Hematopoietic multipotent progenitor cell treated with erythropoietin and hydrocortisone succinate and interleukin-3 and kit ligand, for 4 days (in vitro differentiated cells): ENCODE measurements at regions not wholly inside any gene's neighbourhood (a gene's known extent, or its start where the extent isn't known, plus 50 kb on each side); places are given as distances from the start of the nearest gene placed in this dataset.
A peak's percentile ranks its signal among the peaks of the same experiment; 100 is the strongest.

Experiments used
- DNase-seq: peaks from one replicate; pipeline ENCODE4 v3.0.0-alpha.2; 2015

DNA sequence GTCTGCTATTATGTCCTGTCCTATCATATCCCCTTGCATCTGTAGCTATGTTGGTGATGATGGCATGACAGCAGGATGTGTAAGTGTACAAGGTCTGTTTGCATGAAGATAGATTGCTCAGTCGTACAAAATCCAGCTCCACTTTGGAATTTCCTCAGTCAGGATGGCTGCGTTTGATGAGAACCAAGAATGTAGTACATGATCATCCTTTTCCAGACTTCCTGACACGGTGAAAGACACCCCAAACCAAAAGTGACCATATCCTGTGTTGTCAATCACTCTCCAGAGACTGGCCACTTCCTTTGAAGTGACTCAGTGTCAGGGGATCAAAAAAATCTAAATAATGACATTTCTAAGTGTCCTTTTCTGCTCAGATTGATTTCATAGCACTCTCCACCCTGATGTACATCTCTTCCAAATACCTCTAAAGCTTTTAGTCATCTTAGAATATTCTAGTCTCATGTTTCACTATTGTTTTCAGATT, 213.4 kb downstream of the PLK2 start:
- no peak for DNase-seq

DNA sequence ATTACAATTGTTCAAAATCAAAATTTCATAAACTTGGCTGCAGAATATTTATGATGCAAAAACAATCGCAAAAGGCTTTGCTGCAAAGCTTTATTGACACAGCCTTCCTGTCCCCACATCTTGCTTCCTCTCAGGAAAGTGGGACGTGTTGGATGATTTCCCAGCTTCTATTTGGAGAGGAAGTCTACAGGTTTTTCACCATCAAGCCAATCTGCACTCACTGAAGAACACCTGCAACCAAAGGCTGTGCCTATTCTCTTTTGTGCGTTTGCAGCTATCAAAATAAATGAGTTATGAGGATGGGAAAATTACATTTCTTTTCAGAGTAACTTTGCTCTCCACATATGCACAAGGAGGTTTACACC, 214.4 kb downstream of the PLK2 start:
- no peak for DNase-seq

DNA sequence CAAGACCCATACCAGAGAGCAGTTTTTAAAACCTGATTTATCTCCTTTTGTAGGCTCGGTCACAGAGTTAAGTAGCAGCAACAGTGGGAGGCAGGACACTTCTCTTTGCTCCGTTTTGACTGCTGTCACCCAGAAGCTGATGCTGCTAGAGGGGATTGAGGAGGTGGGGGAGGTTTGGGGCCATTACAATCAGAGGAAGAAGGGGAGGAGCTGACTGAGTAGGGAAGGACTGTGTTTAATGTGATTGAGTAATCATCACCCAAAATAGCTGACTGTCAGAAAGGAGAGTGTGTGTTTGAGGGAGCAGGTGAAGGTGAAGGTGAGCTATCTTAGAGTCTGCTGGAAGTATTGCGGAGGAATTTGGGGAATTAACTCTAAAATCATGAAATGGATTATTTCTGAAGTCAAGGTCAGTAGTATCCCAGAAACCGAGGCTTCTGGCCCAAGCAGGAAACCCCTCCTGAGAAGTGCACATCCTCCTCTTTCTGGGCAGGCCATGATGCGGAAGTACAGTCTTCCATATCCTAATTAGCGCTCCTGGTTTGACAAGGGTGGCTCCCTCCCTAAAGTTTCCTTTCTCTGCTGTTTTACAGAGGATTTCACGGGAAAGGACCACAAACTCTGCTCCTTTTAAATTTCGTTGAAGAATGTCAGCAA, 214.9 kb downstream of the PLK2 start:
- no peak for DNase-seq

DNA sequence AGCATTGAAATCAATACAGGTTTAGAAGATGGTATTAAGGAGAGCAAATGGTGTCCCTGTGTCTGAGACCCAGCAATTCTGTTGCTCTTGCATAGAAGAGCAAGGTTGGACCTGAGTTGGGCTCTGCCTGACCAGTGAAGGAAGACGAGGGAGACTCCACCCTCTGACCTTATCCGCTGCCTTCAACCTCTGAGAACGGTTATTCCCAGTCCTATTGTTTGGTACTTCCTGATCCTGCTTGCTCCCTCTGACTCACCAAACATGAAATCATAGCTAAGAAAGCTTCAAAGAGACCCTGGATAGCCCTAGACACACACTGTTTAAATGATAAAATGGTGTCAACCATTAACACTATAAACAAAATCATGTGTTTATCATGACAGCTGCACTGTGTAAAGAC, 218.5 kb downstream of the PLK2 start:
- DNase-seq, result no peak

DNA sequence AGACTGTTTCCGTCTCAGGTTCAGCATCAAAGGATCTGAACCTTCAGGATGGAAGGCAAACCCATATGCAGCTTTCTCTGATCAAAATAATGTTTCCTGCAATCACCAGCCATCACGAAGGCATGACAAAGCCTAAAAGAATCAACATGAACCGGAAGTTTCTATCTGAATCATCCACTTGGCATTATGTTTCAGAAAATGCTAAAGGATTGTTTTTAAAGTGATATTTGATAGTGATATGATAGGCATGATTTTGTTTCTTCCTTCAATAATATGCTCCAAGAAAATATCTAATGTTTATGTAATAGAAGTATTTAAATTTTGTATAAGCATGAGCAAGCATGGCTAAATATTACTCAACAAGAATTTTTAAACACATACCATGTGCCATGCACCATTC, 219.6 kb downstream of the PLK2 start:
- DNase-seq, result no peak

DNA sequence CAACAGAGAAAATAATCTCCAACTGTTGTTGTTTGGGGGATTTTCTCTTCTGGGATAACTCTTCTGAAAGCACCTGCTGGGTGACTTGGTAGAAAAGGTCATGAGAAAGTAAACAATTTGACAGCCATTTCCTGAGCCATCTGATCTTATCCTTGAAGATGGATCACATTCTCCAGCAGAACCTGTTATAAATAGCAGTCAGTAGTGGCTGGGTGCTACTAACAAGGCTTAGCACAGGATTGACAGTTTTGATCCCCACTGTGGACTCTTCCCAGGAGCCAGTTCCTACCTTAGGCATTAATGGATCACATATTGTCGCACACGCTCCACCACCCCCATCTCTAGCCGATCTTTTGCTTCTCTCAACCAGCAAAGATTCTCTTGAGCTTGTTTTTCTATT, 220.2 kb downstream of the PLK2 start:
- DNase-seq, result no peak

DNA sequence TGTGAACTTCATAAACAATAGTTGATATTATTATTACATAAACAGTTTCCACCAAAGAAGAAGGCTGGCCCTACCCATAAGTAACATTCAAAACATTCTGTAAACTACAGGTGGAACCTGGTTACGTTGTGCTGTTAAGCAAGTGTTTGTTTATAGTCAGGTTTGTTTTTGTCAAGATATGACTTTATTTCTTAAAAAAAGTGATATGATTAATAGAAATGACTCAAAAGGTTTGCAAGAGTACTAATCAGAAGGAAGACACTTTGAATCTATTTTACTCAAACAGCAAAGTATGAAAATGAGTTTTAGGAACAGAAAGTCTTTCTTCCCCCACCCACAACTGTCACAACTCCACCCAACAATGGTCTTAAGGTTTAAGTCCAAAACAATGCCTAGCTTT, 220.8 kb downstream of the PLK2 start:
- DNase-seq, result no peak

DNA sequence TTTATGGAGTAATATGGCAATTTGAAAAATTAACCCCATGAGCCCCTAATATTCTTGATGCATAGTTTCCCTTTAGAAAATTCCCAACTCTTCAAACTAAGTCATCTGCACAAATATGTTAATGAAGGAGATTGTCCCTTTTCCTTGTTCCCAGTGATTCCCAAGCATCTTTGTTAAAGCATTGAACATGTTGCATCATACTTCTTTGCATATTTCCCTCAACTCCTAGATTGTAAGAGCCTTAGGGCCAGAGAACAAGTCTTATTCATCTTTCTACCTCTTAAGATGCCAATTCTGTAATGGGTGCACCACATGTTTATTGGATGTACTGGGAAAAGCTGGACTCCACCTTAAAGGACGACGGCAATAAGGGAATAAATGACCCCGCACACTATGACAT, 223.4 kb downstream of the PLK2 start:
- DNase-seq, result no peak

DNA sequence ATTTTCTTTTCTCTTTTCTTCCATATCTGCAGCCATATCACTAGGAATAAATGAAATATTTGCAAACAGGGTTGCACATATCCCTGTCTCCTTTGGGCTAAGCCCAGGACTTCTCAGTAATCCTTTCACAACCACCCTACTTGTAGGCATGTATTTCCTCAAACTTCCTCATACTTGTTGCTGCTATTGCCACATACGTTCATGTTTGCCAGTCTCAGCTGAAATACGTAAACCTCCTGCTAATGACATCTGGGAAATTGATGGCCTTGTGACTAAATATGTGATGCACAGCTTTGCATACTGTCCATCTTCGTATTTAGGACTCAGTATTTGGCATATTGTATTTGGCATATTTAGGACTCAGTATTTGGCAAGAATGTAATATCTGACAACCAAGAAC, 224.6 kb downstream of the PLK2 start:
- DNase-seq, result peak; percentile 44

DNA sequence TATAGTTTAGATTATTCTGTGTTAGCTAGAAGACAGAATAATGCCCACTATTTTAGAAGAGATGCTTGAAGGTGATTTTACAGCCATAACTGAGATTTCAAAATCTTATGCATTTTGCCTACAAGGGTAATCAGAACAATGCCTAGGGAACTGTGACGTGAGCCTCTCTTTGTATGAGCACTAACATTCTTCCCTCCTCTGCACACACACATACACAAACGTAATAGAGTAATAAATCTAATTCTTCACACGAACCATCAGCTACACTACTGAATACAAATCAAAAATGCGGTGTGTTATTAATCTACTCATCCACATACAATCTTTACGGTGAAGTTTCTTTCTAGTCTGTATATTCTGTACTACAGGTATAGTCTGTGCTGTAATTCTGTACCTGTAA, 227.8 kb downstream of the PLK2 start:
- no peak for DNase-seq

DNA sequence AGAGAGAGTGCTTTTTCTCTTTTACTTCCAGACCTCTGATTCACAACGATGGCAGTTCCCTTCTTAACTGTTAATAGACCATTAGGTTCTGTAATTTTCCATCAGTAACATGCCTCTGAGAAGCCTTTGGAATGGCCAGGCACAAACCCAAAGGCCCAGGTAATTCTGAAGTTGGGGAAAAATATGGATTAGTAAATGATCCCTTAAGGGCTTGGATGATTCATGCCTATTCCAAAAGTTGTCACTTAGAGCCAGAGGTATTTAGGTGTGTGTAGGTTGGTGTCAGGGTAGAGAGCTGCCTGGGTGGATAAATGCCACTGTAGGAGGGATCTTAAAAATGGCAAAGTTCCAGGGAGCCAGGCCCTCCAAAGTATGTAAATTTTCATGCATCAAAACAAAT, 228.8 kb downstream of the PLK2 start:
- DNase-seq, result no peak

DNA sequence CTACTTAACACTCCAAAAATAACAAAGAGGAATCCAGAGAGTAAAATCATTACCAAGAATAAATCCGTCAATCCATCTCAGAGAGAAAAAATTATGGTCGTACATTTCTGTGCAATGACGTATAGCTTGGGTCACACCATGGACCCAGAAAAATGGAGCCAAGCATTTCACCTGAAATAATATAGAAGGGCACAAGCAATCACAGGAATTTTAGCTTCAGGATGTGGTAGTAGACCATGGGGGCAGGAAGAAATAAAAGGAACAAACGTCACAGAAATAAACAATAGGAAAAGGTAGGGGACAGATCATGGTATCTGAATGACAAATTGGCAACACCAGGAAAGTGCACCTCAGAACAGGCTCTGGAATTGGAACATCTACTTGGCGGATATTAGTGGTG, 231.0 kb downstream of the PLK2 start:
- DNase-seq, result no peak

DNA sequence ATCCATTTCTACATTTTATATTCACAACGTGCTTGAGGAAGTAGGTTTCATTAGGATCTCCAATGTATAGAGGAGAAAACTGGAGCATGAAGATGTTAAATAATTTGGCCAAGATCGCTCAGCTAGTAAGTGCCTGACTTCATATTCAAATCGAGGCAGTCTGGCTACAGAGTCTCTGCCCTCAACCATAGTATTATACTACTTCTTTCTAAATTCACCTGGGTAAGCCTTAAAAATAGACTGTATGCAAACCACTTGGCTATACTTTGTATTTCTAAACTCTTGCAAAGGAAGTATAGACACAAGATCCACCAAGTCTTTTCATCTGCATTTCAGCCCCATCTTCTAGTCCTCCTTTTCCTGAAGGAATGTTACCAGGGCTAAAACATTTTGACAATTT, 232.0 kb downstream of the PLK2 start:
- DNase-seq, result no peak

DNA sequence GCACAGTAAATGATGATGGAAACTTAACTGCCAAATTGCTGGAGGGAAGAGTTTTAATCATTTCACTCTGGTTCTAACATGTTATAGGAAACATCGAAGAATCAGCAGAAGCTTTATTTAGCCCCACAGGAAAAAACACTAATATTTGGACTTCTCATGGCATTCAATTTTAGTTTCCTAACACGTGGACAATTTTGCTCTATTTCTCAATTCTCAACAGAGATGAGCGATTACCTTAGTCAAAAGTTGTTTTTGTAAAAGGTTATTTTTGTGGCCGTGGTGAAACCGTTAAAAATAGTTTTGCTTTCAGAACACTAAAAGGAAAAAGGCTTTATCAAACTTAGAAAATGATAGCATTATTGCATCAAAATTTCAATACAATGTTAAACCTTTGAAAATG, 235.2 kb downstream of the PLK2 start:
- no peak for DNase-seq

DNA sequence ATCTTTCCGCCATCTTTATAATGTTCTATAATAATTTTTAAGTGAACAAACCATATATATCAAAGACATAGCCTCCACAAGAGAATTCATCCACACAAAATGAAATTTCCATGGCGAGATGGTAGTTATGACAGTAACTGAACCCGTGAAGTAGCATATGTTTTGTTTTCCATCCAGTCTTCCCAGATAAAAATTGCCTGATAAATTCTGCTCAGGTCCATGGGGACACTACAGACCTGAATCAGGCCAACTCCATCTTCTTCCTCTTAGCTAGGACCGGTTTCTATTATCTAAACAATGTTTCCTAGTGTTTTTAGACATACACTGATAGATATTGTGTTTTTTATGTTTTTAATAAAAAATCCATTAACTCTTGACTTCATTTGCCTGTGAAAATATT, 235.7 kb downstream of the PLK2 start:
- no peak for DNase-seq

DNA sequence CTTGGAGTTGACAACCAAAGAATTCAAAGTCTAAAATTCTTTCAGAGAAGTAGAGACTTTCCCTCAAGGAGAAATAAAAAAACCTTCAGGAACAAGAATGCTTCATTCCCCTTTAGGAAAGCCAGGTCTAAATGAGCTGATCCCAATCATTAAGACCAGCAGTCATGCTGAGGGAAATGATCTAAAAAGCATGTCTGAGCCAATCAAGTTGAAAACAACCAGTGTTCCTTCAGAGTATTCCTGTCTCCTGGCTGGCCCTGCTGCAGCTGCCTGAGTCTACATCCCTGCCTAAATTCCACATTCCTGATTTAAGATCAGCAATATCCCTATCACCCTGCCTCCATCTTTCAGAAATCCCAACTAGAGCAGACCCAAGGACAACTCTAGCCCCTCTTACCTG, 244.5 kb downstream of the PLK2 start:
- no peak for DNase-seq

DNA sequence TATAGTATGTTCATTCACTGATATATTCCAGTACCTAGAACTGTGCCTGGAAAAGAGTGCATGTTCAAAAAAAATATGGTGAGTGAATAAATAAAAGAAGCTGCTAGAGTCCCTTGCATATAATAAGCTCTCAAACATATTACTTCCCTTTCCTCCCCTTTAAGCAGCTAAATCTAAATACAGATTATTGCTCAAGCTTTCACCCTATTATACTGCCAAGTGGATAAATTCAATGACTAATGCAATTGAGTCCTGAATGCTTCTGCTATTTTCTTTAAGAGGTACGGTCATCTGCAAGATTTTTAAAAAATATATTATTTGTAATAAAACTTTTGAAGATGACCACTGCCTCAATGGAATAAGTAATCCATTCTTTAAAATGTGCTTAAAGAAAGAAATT, 248.4 kb downstream of the PLK2 start:
- peak; percentile 12 for DNase-seq

DNA sequence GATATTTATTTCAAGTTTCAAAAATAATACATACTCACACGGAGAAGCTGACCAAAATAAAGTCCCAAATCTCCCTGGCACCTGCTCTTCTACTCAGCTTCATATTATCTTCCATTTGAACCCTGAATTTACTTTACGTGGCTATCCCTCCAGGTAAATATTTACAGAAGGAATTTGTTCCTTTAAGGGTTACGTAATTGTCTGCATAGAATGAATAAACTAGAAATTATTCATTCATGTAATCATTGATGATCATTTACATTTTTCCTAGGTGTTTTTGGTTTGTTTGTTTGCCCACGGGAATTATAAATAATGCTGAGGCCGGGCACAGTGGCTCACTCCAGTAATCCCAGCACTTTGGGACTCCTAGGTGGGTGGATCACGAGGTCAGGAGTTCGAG, 251.2 kb downstream of the PLK2 start:
- DNase-seq, result no peak

DNA sequence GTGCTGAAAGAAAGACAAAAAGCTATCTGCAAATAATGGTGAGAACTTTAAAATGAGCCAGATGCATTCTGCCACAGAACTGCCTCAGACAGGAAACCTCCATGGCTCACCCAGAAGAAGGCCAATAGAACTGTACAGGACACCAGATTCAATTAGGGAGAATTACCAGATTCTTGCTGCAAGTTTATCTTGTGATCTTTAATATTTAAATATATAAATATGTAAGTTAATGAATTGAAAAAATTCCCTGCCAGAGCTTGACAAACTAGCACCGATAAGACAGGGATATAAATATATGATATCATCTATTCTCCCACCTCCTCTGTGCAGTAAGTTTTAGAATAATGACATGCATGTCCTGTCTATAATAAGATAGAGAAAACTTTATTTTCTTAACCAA, 252.8 kb downstream of the PLK2 start:
- no peak for DNase-seq

DNA sequence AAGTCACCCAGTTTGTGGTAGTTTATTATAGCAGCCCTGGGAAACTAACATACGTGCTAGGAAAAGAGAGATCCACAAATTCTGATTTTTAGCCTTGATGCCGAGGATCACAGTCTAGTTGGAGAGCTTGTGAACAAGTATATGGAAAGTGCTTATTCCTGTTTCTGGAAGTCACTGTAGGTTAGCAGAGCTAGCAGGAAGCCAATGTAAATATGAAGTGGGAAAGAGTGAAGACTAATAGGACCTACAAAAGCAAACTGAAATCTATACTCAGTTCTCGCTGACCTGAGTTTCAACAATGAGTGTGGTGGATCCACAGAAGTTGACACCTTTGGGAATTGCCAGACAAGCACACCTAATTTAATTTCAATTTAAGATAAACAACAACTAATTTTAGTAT, 254.9 kb downstream of the PLK2 start:
- DNase-seq, result no peak

DNA sequence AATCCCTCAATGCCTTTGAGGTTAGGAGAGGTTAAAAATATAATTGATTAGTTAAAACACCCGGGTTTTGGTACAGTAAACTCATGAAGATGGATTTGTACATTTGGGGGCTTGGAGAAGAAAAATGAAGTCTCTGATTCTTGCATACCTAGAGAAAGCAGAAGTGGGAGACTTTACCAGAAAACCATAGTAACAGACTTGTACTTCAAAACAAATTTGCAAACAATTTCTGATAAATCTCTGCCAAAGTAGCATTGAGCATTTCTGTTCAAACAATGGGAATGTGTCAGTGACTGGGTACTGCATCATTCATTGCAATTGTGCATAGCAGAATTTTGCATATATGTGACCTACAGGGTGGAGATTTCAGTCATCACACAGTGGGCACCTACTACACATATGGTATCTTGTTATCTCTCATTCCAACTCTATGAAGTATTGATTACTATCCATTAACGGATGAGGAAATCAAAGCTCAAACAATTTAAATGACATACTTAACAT, 256.9 kb downstream of the PLK2 start:
- DNase-seq, result no peak

DNA sequence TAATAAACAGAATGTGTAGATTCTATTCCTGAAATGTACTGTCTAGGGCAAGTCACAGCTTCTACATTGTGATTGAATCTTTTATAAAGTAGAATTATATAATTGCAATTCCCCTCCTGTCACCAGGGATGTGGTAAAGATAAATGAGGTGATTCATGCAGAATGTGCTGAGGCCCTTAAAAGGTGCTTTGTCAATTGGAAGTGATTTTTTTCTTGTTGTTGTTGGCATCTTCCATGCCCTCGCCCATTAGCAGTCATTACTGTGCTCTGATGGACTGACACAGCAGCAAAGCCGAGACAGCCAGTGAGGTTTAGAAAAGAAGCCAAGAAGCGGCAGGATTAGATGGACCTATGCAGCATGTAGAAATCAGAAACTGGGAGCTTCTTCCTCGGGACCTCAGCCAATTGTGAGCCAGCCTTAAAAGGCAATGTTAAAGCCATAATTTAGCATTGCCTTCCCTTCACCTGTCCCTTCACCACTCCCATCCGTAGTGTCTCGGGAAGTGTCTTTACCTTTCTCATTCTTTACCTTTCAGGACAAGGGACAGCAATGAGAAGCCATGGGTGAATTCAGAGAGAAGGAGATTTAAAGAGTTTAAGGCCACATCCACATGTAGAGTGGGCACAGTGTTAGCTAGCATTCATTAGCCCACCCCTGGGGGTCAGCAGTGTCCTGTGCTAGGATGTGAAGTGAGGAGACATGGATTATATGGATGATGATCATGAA, 257.8 kb downstream of the PLK2 start:
- no peak for DNase-seq

DNA sequence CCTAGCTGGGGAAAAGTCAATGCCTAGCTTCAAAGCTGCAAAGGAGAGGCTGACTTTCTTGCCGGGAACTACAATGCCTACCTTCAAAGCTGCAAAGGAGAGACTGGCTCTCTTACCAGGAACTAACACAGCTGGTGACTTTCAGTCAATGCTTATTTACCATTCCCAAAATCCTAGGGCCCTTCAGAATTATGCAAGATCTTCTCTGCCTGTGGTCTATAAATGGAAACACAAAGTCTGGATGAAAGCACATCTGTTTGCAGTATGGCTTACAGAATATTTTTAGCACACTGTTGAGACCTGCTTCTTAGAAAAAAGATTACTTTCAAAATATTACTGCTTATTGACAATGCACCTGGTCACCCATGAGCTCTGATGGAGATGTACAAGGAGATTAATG, 259.4 kb downstream of the PLK2 start:
- DNase-seq, result no peak

DNA sequence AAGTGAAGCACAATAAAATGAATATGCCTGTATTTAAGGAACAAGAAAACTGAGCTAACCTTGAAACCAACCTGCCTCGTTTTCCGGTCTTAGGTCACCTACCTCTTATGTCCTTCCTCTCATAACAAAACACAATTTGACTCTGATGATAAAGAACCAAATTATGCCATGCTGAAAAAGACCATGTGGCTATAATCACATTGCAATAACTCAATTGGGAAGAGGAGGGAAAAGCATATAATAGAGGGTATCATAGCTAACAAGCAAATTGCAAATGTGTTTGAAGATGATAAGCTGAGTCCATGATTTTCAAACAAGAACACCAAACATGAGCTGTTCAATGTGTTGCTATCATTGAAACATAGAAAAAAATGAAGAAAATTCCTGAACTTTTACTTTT, 260.8 kb downstream of the PLK2 start:
- no peak for DNase-seq

DNA sequence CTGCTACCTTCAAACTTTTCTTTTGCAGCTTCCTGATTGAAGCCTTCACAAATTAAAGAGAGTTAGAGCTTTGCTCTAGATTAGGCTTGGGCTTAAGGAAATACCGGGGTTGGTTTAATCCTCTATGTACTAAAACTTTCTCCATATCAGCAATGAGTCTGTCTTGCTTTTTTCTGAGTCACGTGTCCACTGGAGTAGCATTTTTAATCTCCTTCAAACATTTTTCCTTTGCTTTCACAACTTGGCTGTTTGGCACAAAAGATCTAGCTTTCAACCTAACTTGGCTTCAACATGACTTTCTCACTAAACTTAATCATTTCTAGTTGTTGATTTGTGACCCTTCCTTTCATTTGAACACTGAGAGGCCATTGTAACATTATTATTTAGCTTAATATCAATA, 261.6 kb downstream of the PLK2 start:
- DNase-seq, result no peak
